HFFc6 (cell line): ENCODE measurements at regions not wholly inside any gene's neighbourhood (a gene's known extent, or its start where the extent isn't known, plus 50 kb on each side); places are given as distances from the start of the nearest gene placed in this dataset.

ENCODE experiments used
- DNase-seq: peaks from one replicate; pipeline ENCODE4 v3.0.0-alpha.2; 2018
- H3K27ac Mint-ChIP-seq: 2 replicates; pipeline ENCODE4 v1.8.0; 2020; ENCODE audit warnings: mild to moderate bottlenecking, mixed read lengths
- H3K27me3 Mint-ChIP-seq: 2 replicates; pipeline ENCODE4 v1.8.0; 2021; ENCODE audit warnings: mild to moderate bottlenecking, moderate library complexity, mixed read lengths; ENCODE audit not compliant: insufficient read depth
- H3K36me3 Mint-ChIP-seq: 2 replicates; pipeline ENCODE4 v1.8.0; 2021; ENCODE audit warnings: low read depth, mixed read lengths
- H3K4me1 Mint-ChIP-seq: 2 replicates; pipeline ENCODE4 v1.8.0; 2020; ENCODE audit warnings: low read depth, mixed read lengths
- H3K4me3 Mint-ChIP-seq: 2 replicates; pipeline ENCODE4 v1.8.0; 2020; ENCODE audit warnings: mild to moderate bottlenecking, moderate library complexity, mixed read lengths
- H3K9me3 Mint-ChIP-seq: 2 replicates; pipeline ENCODE4 v1.8.0; 2020; ENCODE audit warnings: mild to moderate bottlenecking, mixed read lengths
- TF ChIP-seq, protein P1 (sequence below): fragments of 200-600 bp; sonication (generic); IDR thresholded peaks from 2 replicates; pipeline ENCODE4 v1.5.0; 2021; ENCODE audit warnings: antibody characterized with exemption, mild to moderate bottlenecking

DNA sequence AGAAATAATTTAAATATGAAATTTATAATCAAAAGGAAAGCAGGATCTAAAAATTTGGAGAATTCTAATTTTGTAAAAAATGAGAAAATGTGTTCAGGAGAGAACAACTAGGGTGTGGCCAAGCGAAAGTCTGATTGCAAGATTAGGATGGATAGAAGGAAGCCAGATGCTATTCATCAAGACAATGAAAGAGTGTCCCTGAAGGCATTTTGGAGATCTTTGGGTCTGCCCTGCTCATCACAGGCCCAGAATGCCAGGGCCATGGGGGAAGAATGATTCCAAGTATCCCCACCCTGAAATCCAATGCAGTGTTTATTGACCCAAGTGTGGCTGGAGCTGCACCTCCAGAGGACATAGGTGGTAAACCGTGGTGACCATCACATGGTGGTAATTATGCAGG lies 724.0 kb upstream of the FZD8 start:
- Mint-ChIP-seq H3K27me3 (no peaks in the 10 kb centered on the region), H3K4me3 (no peak overlapping the region), H3K27ac (no peak overlapping the region), H3K4me1 (no peaks in the 10 kb centered on the region), H3K36me3 (peaks cover 4% of the 10 kb centered on the region; the same call in 1 of the 2 replicates), H3K9me3 (peaks cover 16% of the 10 kb centered on the region)
- DNase-seq = no peak
- TF ChIP-seq, protein P1, sequence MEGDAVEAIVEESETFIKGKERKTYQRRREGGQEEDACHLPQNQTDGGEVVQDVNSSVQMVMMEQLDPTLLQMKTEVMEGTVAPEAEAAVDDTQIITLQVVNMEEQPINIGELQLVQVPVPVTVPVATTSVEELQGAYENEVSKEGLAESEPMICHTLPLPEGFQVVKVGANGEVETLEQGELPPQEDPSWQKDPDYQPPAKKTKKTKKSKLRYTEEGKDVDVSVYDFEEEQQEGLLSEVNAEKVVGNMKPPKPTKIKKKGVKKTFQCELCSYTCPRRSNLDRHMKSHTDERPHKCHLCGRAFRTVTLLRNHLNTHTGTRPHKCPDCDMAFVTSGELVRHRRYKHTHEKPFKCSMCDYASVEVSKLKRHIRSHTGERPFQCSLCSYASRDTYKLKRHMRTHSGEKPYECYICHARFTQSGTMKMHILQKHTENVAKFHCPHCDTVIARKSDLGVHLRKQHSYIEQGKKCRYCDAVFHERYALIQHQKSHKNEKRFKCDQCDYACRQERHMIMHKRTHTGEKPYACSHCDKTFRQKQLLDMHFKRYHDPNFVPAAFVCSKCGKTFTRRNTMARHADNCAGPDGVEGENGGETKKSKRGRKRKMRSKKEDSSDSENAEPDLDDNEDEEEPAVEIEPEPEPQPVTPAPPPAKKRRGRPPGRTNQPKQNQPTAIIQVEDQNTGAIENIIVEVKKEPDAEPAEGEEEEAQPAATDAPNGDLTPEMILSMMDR = no peak

DNA sequence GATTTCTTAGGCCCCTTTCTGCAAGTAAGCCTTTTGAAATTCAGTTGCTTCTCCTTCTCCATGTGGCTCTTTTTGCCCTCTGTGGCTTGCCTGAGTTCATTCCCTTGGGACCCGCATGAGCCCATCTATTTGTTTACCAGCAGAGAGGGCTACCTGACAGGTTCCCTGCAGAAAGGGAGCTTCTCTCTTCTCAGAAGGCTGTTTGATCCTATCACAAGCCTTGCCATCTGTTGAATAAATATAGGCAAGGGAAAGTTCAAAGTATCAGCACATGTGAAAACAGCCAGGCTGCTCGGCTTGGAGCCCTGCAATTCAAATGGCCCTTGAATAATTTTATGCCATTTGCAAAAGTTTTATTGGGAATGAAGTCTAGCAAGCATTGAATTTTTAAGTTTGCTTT lies 720.2 kb upstream of the FZD8 start:
- Mint-ChIP-seq H3K4me1 (no peaks in the 10 kb centered on the region), H3K36me3 (peaks cover 4% of the 10 kb centered on the region; the same call in 1 of the 2 replicates), H3K9me3 (peaks cover 27% of the 10 kb centered on the region), H3K4me3 (no peak overlapping the region), H3K27me3 (no peaks in the 10 kb centered on the region), H3K27ac (no peak overlapping the region)
- TF ChIP-seq, protein P1 = no peak
- DNase-seq = no peak

GRCh38 chr10:36358736-36359135 lies 716.6 kb upstream of the FZD8 start:
- no peak for DNase-seq

GRCh38 chr10:36354633-36355032 lies 712.5 kb upstream of the FZD8 start:
- no peak overlapping the region for H3K4me3 Mint-ChIP-seq
- peaks cover 24% of the 10 kb centered on the region for H3K9me3 Mint-ChIP-seq
- no peaks in the 10 kb centered on the region for H3K36me3 Mint-ChIP-seq

More at GRCh38 chr10:36358736-36359135, 716.6 kb upstream of the FZD8 start:
- Mint-ChIP-seq H3K27me3 (no peaks in the 10 kb centered on the region), H3K36me3 (no peaks in the 10 kb centered on the region), H3K4me1 (no peaks in the 10 kb centered on the region), H3K27ac (no peak overlapping the region), H3K4me3 (no peak overlapping the region), H3K9me3 (peaks cover 11% of the 10 kb centered on the region; the same call in 1 of the 2 replicates)
- TF ChIP-seq, protein P1 = no peak

DNA sequence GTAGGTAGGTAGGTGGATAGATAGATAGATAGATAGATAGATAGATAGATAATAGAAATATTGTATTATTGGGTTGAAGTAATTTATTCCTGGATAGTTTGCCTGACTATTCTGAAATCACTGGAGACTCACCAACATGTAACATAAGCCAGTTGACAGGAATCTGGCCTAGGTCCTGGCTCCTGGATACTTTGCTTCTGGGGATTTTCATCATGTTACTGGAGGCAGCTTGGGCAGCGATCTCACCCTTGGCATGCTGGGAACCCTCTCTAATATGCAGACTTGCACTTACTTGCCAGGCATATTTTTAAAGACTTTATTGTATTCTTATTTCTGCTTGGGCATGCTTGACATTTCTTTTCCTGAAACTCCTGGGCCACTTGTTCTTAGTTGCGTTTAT lies 709.1 kb upstream of the FZD8 start:
- no peak for DNase-seq
- H3K27me3 Mint-ChIP-seq = no peaks in the 10 kb centered on the region
- H3K27ac Mint-ChIP-seq = no peak overlapping the region
- H3K9me3 Mint-ChIP-seq = peaks cover 22% of the 10 kb centered on the region
- no peaks in the 10 kb centered on the region for H3K36me3 Mint-ChIP-seq
- no peak overlapping the region for H3K4me3 Mint-ChIP-seq
- TF ChIP-seq, protein P1 = no peak
- no peaks in the 10 kb centered on the region for H3K4me1 Mint-ChIP-seq

More at GRCh38 chr10:36354633-36355032, 712.5 kb upstream of the FZD8 start:
- TF ChIP-seq, protein P1 = no peak
- no peaks in the 10 kb centered on the region for H3K4me1 Mint-ChIP-seq
- H3K27ac Mint-ChIP-seq = no peak overlapping the region
- DNase-seq = no peak
- H3K27me3 Mint-ChIP-seq = no peaks in the 10 kb centered on the region
